Choroid plexus epithelial cell (primary cell): ENCODE measurements at regions not wholly inside any gene's neighbourhood (a gene's known extent, or its start where the extent isn't known, plus 50 kb on each side); places are given as distances from the start of the nearest gene placed in this dataset.
"Not testable (repeated sequence)": the region's sequence is repeated elsewhere in the genome, so short reads cannot be mapped to it uniquely, and the experiment has no call there.

Source experiments
- DNase-seq: peaks from one replicate; pipeline ENCODE4 v3.0.0-alpha.2; 2010; ENCODE audit warnings: low read depth
- H3K4me3 ChIP-seq: 2 replicates; pipeline ENCODE4 v1.5.1; 2011; ENCODE audit warnings: low read depth, mild to moderate bottlenecking, control low read depth, low read length, moderate library complexity
- TF ChIP-seq, protein P1 (sequence below): conservative IDR thresholded peaks from 2 replicates; pipeline ENCODE4 v1.5.1; 2011; ENCODE audit warnings: low read depth, mild to moderate bottlenecking, control low read depth, inconsistent platforms, low read length, moderate library complexity

- DNase-seq, H3K4me3 ChIP-seq: not testable (repeated sequence)
These were observed 57.6 kb upstream of the BOLA1 start for GRCh38 chr1:149841597-149842238.

DNA sequence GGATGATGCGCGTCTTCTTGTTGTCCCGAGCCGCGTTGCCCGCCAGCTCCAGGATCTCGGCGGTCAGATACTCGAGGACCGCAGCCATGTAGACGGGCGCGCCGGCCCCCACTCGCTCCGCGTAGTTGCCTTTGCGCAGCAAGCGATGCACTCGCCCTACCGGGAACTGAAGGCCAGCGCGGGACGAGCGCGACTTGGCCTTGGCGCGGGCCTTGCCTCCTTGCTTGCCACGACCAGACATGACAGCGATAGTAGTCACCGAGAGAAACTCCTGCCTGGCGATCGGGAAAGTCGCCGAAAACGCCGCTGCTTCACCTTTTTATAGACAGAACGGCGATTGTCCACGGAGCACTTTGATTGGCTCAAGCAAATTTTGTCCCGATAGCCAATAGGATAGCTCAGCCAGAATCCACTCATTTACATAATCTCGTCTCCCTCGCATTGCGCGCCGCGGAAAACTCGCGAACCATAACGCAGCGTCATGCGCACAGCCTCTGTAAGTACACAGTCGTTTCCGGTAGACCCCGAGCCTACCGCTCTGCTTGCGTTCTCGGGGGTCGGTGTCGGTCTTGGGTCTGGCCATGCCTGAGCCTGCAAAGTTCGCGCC lies 56.8 kb upstream of the BOLA1 start:
- DNase-seq, H3K4me3 ChIP-seq: not testable (repeated sequence)

- DNase-seq = peak; percentile 19
- TF ChIP-seq, protein P1, sequence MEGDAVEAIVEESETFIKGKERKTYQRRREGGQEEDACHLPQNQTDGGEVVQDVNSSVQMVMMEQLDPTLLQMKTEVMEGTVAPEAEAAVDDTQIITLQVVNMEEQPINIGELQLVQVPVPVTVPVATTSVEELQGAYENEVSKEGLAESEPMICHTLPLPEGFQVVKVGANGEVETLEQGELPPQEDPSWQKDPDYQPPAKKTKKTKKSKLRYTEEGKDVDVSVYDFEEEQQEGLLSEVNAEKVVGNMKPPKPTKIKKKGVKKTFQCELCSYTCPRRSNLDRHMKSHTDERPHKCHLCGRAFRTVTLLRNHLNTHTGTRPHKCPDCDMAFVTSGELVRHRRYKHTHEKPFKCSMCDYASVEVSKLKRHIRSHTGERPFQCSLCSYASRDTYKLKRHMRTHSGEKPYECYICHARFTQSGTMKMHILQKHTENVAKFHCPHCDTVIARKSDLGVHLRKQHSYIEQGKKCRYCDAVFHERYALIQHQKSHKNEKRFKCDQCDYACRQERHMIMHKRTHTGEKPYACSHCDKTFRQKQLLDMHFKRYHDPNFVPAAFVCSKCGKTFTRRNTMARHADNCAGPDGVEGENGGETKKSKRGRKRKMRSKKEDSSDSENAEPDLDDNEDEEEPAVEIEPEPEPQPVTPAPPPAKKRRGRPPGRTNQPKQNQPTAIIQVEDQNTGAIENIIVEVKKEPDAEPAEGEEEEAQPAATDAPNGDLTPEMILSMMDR = no peak
- peak overlapping the region; percentile 54 for H3K4me3 ChIP-seq
These were observed 55.8 kb upstream of the BOLA1 start for GRCh38 chr1:149843431-149844041.

GRCh38 chr1:149844101-149844500 lies 55.3 kb upstream of the BOLA1 start:
- peak overlapping the region; percentile 54 for H3K4me3 ChIP-seq
- TF ChIP-seq, protein P1 = no peak
- DNase-seq = peak; percentile 51

- peak overlapping the region; percentile 54 for H3K4me3 ChIP-seq
- DNase-seq = no peak
- TF ChIP-seq, protein P1 = no peak
These were observed 54.6 kb upstream of the BOLA1 start for GRCh38 chr1:149844650-149845255.

DNA sequence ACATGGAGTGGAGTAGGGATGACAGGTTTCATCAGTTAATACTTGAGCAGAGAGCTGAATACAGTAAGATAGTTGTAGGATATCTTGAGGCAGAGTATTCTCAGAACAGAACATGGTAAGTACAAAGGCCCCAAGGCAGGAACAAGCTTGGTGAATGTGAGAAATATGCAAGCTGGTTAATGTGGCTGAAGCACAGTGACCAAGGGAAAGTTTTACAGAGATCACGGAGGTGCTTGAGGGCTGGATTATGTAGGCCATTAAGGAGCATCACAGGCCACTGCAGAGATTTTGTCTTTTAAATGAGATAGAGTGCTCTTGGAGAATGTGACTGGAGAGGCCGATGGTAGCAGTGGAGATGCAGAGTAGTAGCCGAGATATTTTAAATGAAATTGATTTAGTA lies 54.0 kb upstream of the BOLA1 start:
- TF ChIP-seq, protein P1 = no peak
- DNase-seq = no peak
- H3K4me3 ChIP-seq = no peak overlapping the region

- TF ChIP-seq, protein P1 = no peak
- no peak for DNase-seq
- no peak overlapping the region for H3K4me3 ChIP-seq
These were observed 53.3 kb upstream of the BOLA1 start for GRCh38 chr1:149846042-149846441.
